Muscle layer of colon (tissue), 2 donors: ENCODE measurements at regions not wholly inside any gene's neighbourhood (a gene's known extent, or its start where the extent isn't known, plus 50 kb on each side); places are given as distances from the start of the nearest gene placed in this dataset.

Source experiments
- H3K27ac ChIP-seq: one replicate; pipeline ENCODE4 v1.7.0; 2013; ENCODE audit warnings: low read depth, mild to moderate bottlenecking, low read length, moderate library complexity
- H3K27me3 ChIP-seq, 2 donors: one replicate each; pipeline ENCODE4 v1.7.0; 2013; ENCODE audit warnings: low read length in 2 of 2, mild to moderate bottlenecking in 2 of 2; ENCODE audit not compliant: insufficient read depth in 2 of 2, control insufficient read depth in 1 of 2
- H3K36me3 ChIP-seq: one replicate; pipeline ENCODE4 v1.7.0; 2013; ENCODE audit warnings: mild to moderate bottlenecking, low read length; ENCODE audit not compliant: insufficient read depth
- H3K4me1 ChIP-seq: one replicate; pipeline ENCODE4 v1.7.0; 2013; ENCODE audit warnings: mild to moderate bottlenecking, low read length; ENCODE audit not compliant: insufficient read depth
- H3K4me3 ChIP-seq, 2 donors: one replicate each; pipeline ENCODE4 v1.7.0; 2013; ENCODE audit warnings: low read length in 2 of 2, low read depth in 1 of 2, mild to moderate bottlenecking in 1 of 2, moderate library complexity in 1 of 2
- H3K9ac ChIP-seq: one replicate; pipeline ENCODE4 v1.7.0; 2013; ENCODE audit warnings: low read length
- H3K9me3 ChIP-seq: one replicate; pipeline ENCODE4 v1.7.0; 2013; ENCODE audit warnings: mild to moderate bottlenecking, low read length
- donor health status: abdominal sarcoma.
- donor health status: Adenocarcinoma of cecum.

DNA sequence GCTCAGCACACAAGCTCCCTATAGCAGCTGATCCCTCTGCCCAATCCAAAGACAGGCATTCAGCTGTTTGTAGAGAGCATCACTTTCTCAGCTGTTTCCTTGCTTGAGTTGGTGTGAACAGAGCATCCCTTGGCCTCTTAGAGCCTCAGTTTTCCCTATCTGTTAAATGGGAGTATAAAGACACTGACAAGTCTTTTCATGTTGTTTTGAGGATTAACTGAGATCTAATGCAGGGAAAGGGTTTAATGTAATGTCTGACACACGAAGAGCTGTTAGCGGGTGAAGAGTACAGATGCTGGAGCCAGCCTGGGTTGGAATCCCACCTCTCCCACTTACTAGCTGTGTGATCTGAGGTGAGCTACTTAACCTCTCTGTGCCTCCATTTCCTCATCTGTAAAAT, 149.5 kb downstream of the PHETA1 start:
- Histone ChIP-seq H3K9ac (no peak overlapping the region), H3K4me1 (no peaks in the 10 kb centered on the region), H3K9me3 (no peaks in the 10 kb centered on the region), H3K36me3 (no peaks in the 10 kb centered on the region), H3K4me3 (no peak overlapping the region), H3K27ac (no peak overlapping the region), H3K27me3 (peaks cover 0 to 4% of the 10 kb centered on the region in 2 donors)

GRCh38 chr12:111218499-111218898, 150.4 kb downstream of the PHETA1 start:
- Histone ChIP-seq H3K27me3 (peaks cover 0 to 4% of the 10 kb centered on the region in 2 donors), H3K4me3 (no peak overlapping the region), H3K36me3 (no peaks in the 10 kb centered on the region), H3K9ac (no peak overlapping the region), H3K4me1 (no peaks in the 10 kb centered on the region), H3K27ac (no peak overlapping the region), H3K9me3 (no peaks in the 10 kb centered on the region)

DNA sequence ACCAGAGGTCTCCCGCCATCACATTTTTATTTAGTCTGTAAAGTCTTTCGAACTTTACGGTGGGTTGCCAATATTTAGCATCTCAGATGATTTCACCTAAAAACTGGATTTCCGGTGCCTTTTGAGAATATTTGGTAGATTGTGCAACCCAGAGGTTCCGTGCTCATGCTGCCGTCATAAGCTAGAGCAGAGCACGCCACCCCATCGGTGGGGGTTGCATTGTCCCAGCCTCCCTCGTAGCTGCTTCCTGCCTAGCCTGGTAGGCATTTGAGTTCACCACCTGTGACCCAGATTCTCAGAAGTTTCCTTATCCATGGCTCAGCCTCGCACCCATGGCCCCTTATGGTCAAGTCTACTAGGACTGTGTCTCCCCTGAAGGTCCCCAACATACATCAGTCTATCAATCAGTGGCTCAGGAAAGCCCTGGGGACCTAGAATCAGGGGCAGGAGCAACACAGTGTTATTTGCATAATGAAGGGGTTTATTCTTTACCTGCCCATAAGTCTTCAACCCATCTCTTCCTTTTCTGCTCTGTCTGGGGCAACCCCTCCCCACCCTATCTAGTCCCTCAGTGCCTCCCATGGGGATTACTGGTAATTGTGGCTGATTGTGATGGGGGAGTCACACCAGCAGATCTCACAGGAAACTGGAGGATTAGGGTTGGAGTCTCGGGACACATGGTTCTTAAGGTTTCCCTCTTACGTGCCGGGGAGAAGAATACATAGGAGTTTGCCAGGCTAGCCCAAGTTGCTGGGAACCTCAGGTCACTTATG, 152.3 kb downstream of the PHETA1 start:
- no peaks in the 10 kb centered on the region for H3K36me3 ChIP-seq
- H3K9me3 ChIP-seq: no peaks in the 10 kb centered on the region
- H3K9ac ChIP-seq: no peak overlapping the region
- H3K4me3 ChIP-seq: no peak overlapping the region
- H3K4me1 ChIP-seq: no peaks in the 10 kb centered on the region
- H3K27me3 ChIP-seq: peaks cover 0 to 4% of the 10 kb centered on the region in 2 donors
- no peak overlapping the region for H3K27ac ChIP-seq

- Histone ChIP-seq H3K27ac (no peak overlapping the region), H3K27me3 (peaks cover 0 to 4% of the 10 kb centered on the region in 2 donors), H3K4me3 (no peak overlapping the region), H3K9ac (no peak overlapping the region), H3K9me3 (no peaks in the 10 kb centered on the region), H3K4me1 (no peaks in the 10 kb centered on the region), H3K36me3 (no peaks in the 10 kb centered on the region)
Measured at GRCh38 chr12:111215881-111216280, 153.0 kb downstream of the PHETA1 start.

DNA sequence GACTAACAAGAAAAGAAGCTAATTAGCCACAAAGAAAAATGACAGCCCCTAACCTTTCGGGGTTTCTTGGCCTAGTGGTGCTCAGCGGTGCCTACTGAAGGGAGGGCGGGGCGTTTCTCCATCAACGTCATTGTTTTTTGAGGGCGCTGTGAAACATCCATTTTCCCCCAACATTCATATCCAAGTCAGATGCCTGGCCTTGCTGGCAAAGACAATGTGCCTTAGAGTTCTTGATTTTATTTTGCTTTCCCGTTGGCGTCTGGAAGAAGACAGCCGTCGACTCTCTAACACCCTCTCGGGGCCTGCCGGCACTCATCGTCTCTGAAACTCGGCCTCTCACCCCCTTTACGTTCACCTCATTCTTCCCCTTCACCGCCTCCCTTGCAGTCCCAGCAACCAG, 154.5 kb downstream of the PHETA1 start:
- Histone ChIP-seq H3K9ac (no peak overlapping the region), H3K9me3 (no peaks in the 10 kb centered on the region), H3K4me3 (no peak overlapping the region), H3K4me1 (no peaks in the 10 kb centered on the region), H3K36me3 (no peaks in the 10 kb centered on the region), H3K27ac (no peak overlapping the region), H3K27me3 (peaks cover 0 to 4% of the 10 kb centered on the region in 2 donors)

DNA sequence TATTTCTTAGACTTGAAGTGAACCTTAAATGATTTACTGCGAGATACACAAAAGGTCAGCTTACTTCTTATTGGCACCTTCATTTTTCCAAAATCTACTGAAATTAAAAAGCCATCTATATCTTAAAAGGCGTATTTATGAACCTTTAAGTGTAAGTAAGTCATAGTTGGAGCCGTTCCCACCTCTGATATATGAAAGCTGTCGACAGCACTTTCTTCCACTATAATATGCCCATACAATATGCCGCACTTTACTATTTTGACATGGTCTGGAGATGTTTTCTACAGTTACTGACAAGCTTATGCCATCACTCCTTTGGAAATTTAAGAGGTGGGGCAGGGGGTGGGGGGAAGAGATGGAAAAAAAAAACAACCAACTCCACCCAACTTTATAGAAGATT, 155.3 kb downstream of the PHETA1 start:
- Histone ChIP-seq H3K9ac (no peak overlapping the region), H3K4me1 (no peaks in the 10 kb centered on the region), H3K9me3 (no peaks in the 10 kb centered on the region), H3K36me3 (no peaks in the 10 kb centered on the region), H3K27ac (no peak overlapping the region), H3K27me3 (peaks cover 0 to 4% of the 10 kb centered on the region in 2 donors), H3K4me3 (no peak overlapping the region)

GRCh38 chr12:111212814-111213456, 156.0 kb downstream of the PHETA1 start:
- no peaks in the 10 kb centered on the region for H3K9me3 ChIP-seq
- H3K9ac ChIP-seq: no peak overlapping the region
- H3K27ac ChIP-seq: no peak overlapping the region
- no peaks in the 10 kb centered on the region for H3K36me3 ChIP-seq
- H3K4me3 ChIP-seq: no peak overlapping the region
- H3K4me1 ChIP-seq: no peaks in the 10 kb centered on the region
- peaks cover 0 to 4% of the 10 kb centered on the region in 2 donors for H3K27me3 ChIP-seq

DNA sequence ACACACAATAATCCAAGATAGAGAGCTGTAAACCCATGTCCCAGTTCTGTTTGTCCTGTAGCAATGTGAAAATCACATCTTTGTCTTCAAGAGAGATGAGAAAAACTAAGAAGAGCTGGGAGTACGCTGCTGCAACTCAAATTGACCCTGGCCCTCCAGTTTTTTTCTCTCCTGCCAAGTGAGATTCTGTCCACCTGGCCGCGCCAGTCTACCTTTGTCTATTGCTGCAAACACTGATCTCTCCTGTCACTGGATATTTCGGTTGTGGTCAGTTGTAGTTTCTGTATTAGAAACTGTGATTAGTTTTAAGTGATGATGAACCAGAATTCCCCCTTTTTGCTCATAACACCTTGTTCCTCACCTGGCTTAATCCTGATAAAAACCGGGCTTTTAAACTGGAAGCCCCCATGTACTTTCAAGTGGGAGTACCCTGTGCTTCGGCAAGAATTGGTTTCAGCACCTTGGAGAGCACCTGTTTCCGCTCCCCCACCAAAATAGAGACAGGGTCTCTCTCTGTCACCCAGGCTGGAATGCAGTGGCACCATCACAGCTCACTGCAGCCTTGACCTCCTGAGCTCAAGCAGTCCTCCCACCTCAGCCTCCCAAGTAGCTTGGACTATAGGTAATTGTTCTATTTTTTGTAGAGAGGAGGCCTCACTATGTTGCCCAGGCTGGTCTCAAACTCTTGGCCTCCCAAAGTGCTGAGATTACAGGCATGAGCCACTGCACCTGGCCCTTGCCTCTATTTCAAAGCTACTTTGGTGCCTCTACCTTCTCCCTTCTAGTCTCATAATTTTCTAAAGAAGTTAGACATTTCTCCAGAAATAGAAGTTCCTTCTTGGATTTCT, 156.8 kb downstream of the PHETA1 start:
- H3K9ac ChIP-seq: no peak overlapping the region
- no peaks in the 10 kb centered on the region for H3K9me3 ChIP-seq
- no peak overlapping the region for H3K4me3 ChIP-seq
- H3K27me3 ChIP-seq: peaks cover 0 to 3% of the 10 kb centered on the region in 2 donors
- H3K4me1 ChIP-seq: no peaks in the 10 kb centered on the region
- H3K27ac ChIP-seq: no peak overlapping the region
- no peaks in the 10 kb centered on the region for H3K36me3 ChIP-seq

DNA sequence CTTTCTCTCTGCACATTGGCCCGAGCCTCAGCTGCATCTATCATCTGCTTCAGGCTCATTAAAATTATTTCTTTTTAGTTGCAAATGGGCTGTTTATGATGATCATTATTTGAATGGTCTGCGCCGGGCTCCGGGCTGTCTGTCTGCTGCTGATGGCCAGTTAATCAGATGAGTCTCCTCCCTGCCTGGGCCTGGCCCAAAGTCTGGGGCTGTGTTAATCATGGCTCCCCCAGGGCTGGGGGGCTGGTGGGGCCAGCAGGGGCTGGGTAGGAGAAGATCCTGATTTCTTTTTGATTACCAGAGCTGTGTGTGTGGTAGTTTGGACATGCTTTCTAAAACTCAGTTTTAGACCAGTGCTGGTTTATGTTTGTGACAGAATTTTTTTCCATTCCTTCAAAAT, 159.1 kb downstream of the PHETA1 start:
- Histone ChIP-seq H3K4me3 (no peak overlapping the region), H3K9ac (no peak overlapping the region), H3K27me3 (no peaks in the 10 kb centered on the region), H3K9me3 (no peaks in the 10 kb centered on the region), H3K36me3 (no peaks in the 10 kb centered on the region), H3K27ac (no peak overlapping the region), H3K4me1 (no peaks in the 10 kb centered on the region)

- no peaks in the 10 kb centered on the region for H3K27me3 ChIP-seq
- no peak overlapping the region for H3K27ac ChIP-seq
- H3K36me3 ChIP-seq: no peaks in the 10 kb centered on the region
- H3K9me3 ChIP-seq: no peaks in the 10 kb centered on the region
- H3K4me3 ChIP-seq: no peak overlapping the region
- H3K9ac ChIP-seq: no peak overlapping the region
- H3K4me1 ChIP-seq: peaks cover 4% of the 10 kb centered on the region
Measured at GRCh38 chr12:111207761-111208160, 161.1 kb downstream of the PHETA1 start.

DNA sequence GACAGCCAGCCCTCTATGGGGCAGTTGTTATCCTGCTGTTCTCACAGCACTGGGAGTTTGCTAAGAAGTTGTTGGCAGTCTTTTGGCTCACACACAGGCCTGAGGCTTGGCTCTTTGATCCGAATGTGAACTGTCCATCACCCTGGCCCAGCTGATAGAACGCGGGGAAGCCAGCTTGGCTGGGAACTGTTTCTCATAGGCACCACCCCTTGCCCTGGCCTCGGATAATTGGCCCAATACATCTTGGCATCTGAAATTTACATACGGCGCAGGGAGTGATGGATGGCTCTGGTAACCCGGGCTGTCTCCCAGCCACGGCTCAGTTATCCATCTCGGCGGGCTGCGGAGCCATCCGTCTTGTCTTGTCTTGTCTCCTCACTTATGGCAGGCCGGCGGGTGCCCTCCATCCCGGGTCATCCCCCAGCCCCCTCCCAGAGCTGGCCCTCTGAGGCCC, 164.1 kb downstream of the PHETA1 start:
- H3K27me3 ChIP-seq: peaks cover 5 to 16% of the 10 kb centered on the region in 2 donors
- H3K4me3 ChIP-seq: no peak overlapping the region

More for the DNA sequence above, 164.1 kb downstream of the PHETA1 start:
- H3K4me1 ChIP-seq: peaks cover 4% of the 10 kb centered on the region
- H3K9ac ChIP-seq: no peak overlapping the region
- no peaks in the 10 kb centered on the region for H3K9me3 ChIP-seq
- no peaks in the 10 kb centered on the region for H3K36me3 ChIP-seq
- no peak overlapping the region for H3K27ac ChIP-seq
